Stimulated activated CD4-positive, alpha-beta T cell treated with anti-CD3 and anti-CD28 coated beads, Interleukin-15, amount 100 ng/mL, for 48 hours (primary cell): ENCODE measurements at regions not wholly inside any gene's neighbourhood (a gene's known extent, or its start where the extent isn't known, plus 50 kb on each side); places are given as distances from the start of the nearest gene placed in this dataset.
"Not testable (repeated sequence)": the region's sequence is repeated elsewhere in the genome, so short reads cannot be mapped to it uniquely, and the experiment has no call there.

Experiments
- DNase-seq, 2 donors: peaks; one replicate each; pipeline ENCODE4 v3.0.0-alpha.2; 2020; ENCODE audit warnings: low read depth in 2 of 2

- no peak for DNase-seq
These were observed 52.6 kb downstream of the TCF20 start for GRCh38 chr22:42217752-42218280.

- peak in 1 of 2 donors; percentile 31 for DNase-seq
These were observed 53.3 kb downstream of the TCF20 start for GRCh38 chr22:42217019-42217751.

- no peak for DNase-seq
These were observed 55.6 kb downstream of the TCF20 start for GRCh38 chr22:42214633-42215415.

- DNase-seq = no peak
These were observed 62.1 kb downstream of the TCF20 start for GRCh38 chr22:42208362-42208761.

GRCh38 chr22:42207918-42208317 lies 62.5 kb downstream of the TCF20 start:
- DNase-seq = no peak

- no peak for DNase-seq
These were observed 66.8 kb downstream of the TCF20 start for GRCh38 chr22:42203609-42204008.

- DNase-seq = peak; percentile 18 to 44
These were observed 67.8 kb downstream of the TCF20 start for GRCh38 chr22:42202669-42203068.

GRCh38 chr22:42202048-42202447 lies 68.4 kb downstream of the TCF20 start:
- DNase-seq = no peak

- DNase-seq = no peak
These were observed 68.4 kb upstream of the CYP2D6 start for GRCh38 chr22:42199025-42199424.

- no peak for DNase-seq
These were observed 67.6 kb upstream of the CYP2D6 start for GRCh38 chr22:42198226-42198625.

GRCh38 chr22:42196454-42196853 lies 65.8 kb upstream of the CYP2D6 start:
- DNase-seq = no peak

- no peak for DNase-seq
These were observed 64.3 kb upstream of the CYP2D6 start for GRCh38 chr22:42194953-42195352.

- no peak for DNase-seq
These were observed 63.7 kb upstream of the CYP2D6 start for GRCh38 chr22:42194104-42194851.

GRCh38 chr22:42192547-42192946 lies 61.9 kb upstream of the CYP2D6 start:
- DNase-seq = no peak

GRCh38 chr22:42190274-42190673 lies 59.7 kb upstream of the CYP2D6 start:
- no peak for DNase-seq

GRCh38 chr22:42189761-42190160 lies 59.2 kb upstream of the CYP2D6 start:
- DNase-seq = no peak

- no peak for DNase-seq
These were observed 58.3 kb upstream of the CYP2D6 start for GRCh38 chr22:42188808-42189447.

GRCh38 chr22:42187646-42188045 lies 57.0 kb upstream of the CYP2D6 start:
- DNase-seq = no peak

- no peak for DNase-seq
These were observed 55.4 kb upstream of the CYP2D6 start for GRCh38 chr22:42185915-42186439.

- DNase-seq = peak in 1 of 2 donors; percentile 31
These were observed 54.2 kb upstream of the CYP2D6 start for GRCh38 chr22:42184852-42185251.

- DNase-seq = not testable (repeated sequence)
These were observed 53.0 kb upstream of the CYP2D6 start for GRCh38 chr22:42183461-42184059.
